ENCODE measurements at regions not wholly inside any gene's neighbourhood (a gene's known extent, or its start where the extent isn't known, plus 50 kb on each side); places are given as distances from the start of the nearest gene placed in this dataset.
"Not testable (repeated sequence)": the region's sequence is repeated elsewhere in the genome, so short reads cannot be mapped to it uniquely, and the experiment has no call there.

- H3K4me3 ChIP-seq (ENCODE audit: low read depth, low read length); DNase-seq (ENCODE audit: low read depth): not testable (repeated sequence)
Measured at GRCh38 chr1:149336082-149336481, 138.8 kb upstream of the NBPF19 start.

GRCh38 chr1:149338221-149338691, 136.6 kb upstream of the NBPF19 start:
- H3K4me3 ChIP-seq (ENCODE audit: low read depth, low read length); DNase-seq (ENCODE audit: low read depth): not testable (repeated sequence)

- not testable (repeated sequence) for H3K4me3 ChIP-seq (ENCODE audit: low read depth, low read length); DNase-seq (ENCODE audit: low read depth)
Measured at GRCh38 chr1:149338698-149339097, 136.1 kb upstream of the NBPF19 start.

- not testable (repeated sequence) for H3K4me3 ChIP-seq (ENCODE audit: low read depth, low read length)
Measured at GRCh38 chr1:149349448-149349847, 125.4 kb upstream of the NBPF19 start.

GRCh38 chr1:149352205-149352604, 122.6 kb upstream of the NBPF19 start:
- not testable (repeated sequence) for DNase-seq (ENCODE audit: low read depth); H3K4me3 ChIP-seq (ENCODE audit: low read depth, low read length)

More at GRCh38 chr1:149349448-149349847, 125.4 kb upstream of the NBPF19 start:
- not testable (repeated sequence) for DNase-seq (ENCODE audit: low read depth)

GRCh38 chr1:149354579-149354978, 120.3 kb upstream of the NBPF19 start:
- not testable (repeated sequence) for DNase-seq (ENCODE audit: low read depth); H3K4me3 ChIP-seq (ENCODE audit: low read depth, low read length)

DNA sequence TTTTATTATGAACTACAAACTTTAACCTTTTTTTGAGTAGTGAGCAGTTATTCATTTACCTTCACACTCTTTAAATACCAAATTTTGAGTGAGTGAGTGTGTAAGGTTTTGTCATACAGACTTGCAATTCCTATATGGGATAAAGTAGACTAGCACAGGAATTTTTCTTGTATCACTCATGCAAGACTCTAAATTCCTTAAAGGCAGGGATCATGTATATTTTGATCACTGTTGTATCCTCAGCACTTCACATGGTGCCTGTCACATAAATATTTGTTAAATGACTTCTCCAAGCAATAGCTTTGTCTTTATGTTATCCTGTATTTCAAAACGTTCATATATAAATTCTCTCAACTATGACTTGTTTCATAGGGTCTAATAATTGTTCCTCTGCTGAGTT, 119.1 kb upstream of the NBPF19 start:
- not testable (repeated sequence) for DNase-seq (ENCODE audit: low read depth); H3K4me3 ChIP-seq (ENCODE audit: low read depth, low read length)

DNA sequence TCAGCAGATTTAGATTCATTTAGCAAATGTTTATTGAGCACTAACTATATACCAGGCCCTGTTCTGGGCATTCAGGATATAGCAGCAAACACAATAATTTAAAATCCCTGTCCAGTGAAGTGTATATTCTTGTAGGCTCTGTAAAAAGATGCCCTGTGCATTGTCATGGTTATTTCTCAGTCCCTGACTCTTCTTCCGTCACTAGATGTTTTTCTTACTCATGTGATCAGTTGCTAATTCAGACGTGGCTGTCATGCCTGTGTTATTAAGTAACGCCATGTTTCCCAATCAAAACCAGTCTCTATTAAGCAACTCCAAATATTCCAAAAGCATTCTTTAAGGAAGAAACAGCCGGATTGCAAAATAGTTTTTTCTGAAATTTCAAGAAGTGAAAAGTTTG, 118.7 kb upstream of the NBPF19 start:
- not testable (repeated sequence) for H3K4me3 ChIP-seq (ENCODE audit: low read depth, low read length); DNase-seq (ENCODE audit: low read depth)

GRCh38 chr1:149360351-149360750, 114.5 kb upstream of the NBPF19 start:
- H3K4me3 ChIP-seq (ENCODE audit: low read depth, low read length); DNase-seq (ENCODE audit: low read depth): not testable (repeated sequence)

DNA sequence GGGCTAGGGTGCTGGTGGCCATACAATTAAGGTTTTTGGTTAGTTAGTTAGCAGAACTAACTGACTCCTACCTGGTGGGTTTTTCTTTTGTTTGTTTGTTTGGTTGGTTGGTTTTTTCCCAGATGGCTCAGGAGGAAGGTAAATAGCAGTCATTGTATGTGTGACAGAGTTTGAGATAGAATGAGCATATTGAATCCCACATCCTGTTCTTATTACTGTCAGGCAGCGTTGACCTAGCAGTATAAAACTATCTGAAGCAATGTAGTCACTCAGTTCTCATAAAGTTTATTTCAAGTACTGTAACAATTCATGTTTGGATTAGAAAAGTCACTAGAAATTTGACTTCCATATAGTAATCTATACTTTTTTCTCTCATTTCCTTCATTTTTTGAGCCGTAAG, 113.5 kb upstream of the NBPF19 start:
- DNase-seq (ENCODE audit: low read depth); H3K4me3 ChIP-seq (ENCODE audit: low read depth, low read length): not testable (repeated sequence)

GRCh38 chr1:149364188-149364981, 110.5 kb upstream of the NBPF19 start:
- not testable (repeated sequence) for DNase-seq (ENCODE audit: low read depth); H3K4me3 ChIP-seq (ENCODE audit: low read depth, low read length)

DNA sequence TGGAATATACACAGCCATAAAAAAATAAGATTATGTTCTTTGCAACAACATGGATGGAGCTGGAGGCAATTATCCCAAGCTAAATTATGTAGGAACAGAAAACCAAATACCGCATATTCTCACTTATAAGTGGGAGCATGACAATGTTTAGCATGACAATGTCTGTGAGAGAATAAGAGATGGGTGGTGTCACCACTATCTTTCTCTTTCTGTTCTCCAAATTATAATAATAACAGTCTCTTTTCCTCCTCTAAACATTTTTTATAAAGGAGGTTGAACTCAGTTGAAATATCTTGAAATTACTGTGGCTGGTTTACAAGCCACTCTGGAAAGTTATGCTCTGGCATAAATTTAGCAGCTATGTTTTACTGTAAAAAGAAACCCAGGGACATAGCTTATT, 108.4 kb upstream of the NBPF19 start:
- H3K4me3 ChIP-seq (ENCODE audit: low read depth, low read length); DNase-seq (ENCODE audit: low read depth): not testable (repeated sequence)

DNA sequence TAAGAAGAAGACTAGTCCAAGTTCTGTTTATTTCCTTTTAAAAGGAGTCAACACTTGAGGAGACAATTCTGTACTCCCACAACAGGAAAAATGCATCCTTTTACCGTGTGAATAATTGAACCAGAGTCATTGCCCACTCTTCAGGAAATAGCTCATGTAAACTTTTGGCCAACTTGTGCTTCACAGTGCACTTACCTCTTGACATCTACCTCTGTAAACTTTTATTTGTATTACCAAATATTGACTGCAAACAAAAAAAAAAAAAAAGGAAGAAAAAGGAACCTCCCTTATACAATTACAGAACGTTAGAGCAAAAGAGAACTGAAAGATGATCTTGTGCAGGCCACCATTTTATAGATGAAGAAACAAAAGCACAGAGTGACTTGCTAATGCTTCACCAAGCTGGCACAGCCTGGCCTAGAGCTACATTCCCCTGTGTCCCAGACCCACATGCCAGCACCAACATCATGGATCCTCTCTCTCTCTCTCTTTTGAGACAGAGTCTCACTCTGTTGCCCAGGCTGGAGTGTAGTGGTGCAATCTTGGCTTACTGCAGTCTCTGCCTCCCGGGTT, 107.3 kb upstream of the NBPF19 start:
- not testable (repeated sequence) for H3K4me3 ChIP-seq (ENCODE audit: low read depth, low read length); DNase-seq (ENCODE audit: low read depth)

- DNase-seq (ENCODE audit: low read depth): not testable (repeated sequence)
Measured at GRCh38 chr1:149368337-149368736, 106.5 kb upstream of the NBPF19 start.

DNA sequence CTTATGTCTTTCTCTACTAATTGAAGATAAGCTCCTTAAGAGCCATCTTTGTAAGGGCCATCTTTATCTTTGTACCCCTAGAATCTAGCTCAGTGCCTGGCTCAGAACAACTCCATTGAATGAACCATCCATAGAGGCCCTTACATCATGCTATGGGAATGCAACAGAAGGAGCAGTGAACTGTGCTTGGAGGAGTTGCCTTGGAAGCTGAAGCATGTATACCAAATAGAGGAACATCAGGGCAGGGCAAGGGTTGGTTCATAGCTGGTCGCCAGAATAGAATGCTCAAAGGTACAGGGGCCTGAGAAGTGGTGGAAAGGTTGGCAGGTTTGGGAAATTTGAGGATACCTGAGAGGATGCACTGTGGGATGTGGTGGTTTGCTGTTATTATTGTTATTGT, 105.8 kb upstream of the NBPF19 start:
- not testable (repeated sequence) for DNase-seq (ENCODE audit: low read depth); H3K4me3 ChIP-seq (ENCODE audit: low read depth, low read length)

More at GRCh38 chr1:149368337-149368736, 106.5 kb upstream of the NBPF19 start:
- H3K4me3 ChIP-seq (ENCODE audit: low read depth, low read length): not testable (repeated sequence)

GRCh38 chr1:149371955-149372354, 102.9 kb upstream of the NBPF19 start:
- not testable (repeated sequence) for H3K4me3 ChIP-seq (ENCODE audit: low read depth, low read length); DNase-seq (ENCODE audit: low read depth)

GRCh38 chr1:149378462-149378861, 96.4 kb upstream of the NBPF19 start:
- DNase-seq (ENCODE audit: low read depth): not testable (repeated sequence)

DNA sequence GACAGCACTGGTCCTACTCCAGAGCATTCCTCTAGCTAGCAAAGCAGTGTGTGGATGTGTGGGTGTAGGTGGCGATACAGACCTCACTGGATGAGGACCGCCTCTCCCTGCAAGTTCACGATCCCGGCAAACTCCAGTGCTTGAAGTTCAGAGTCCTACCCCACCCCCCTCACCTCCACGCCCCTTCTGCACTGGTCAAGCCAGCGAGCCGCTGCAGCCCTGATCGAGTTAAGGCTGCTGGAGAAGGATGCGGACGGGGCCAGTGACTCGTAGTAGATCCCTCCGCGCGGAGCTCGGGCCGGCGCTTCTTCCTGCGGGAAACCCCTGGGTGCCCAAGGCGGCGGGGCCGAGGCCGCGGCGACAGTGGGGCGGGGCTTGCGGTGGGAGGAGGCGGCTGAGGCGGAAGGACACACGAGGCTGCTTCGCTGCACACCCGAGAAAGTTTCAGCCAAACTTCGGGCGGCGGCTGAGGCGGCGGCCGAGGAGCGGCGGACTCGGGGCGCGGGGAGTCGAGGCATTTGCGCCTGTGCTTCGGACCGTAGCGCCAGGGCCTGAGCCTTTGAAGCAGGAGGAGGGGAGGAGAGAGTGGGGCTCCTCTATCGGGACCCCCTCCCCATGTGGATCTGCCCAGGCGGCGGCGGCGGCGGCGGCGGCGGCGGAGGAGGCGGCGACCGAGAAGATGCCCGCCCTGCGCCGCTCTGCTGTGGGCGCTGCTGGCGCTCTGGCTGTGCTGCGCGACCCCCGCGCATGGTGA, 84.5 kb upstream of the NBPF19 start:
- not testable (repeated sequence) for DNase-seq (ENCODE audit: low read depth)
- peak overlapping the region; percentile 40 for H3K4me3 ChIP-seq (ENCODE audit: low read depth, low read length)

More at GRCh38 chr1:149378462-149378861, 96.4 kb upstream of the NBPF19 start:
- H3K4me3 ChIP-seq (ENCODE audit: low read depth, low read length): not testable (repeated sequence)

GRCh38 chr1:149390931-149391330, 83.9 kb upstream of the NBPF19 start:
- not testable (repeated sequence) for DNase-seq (ENCODE audit: low read depth)
- peak overlapping the region; percentile 40 for H3K4me3 ChIP-seq (ENCODE audit: low read depth, low read length)
